EH (cell line): ENCODE measurements at regions not wholly inside any gene's neighbourhood (a gene's known extent, or its start where the extent isn't known, plus 50 kb on each side); places are given as distances from the start of the nearest gene placed in this dataset.
A peak's percentile ranks its signal among the peaks of the same experiment; 100 is the strongest.

ENCODE experiments used
- DNase-seq: peaks from one replicate; pipeline ENCODE4 v3.0.0-alpha.2; 2015; ENCODE audit warnings: low read depth

GRCh38 chr21:28827422-28827821 lies 165.3 kb downstream of the LTN1 start:
- no peak for DNase-seq

GRCh38 chr21:28826569-28826968 lies 166.1 kb downstream of the LTN1 start:
- no peak for DNase-seq

GRCh38 chr21:28826021-28826420 lies 166.7 kb downstream of the LTN1 start:
- DNase-seq = no peak

- DNase-seq = no peak
Observed at GRCh38 chr21:28823429-28823828, 169.2 kb downstream of the LTN1 start.

GRCh38 chr21:28822486-28823335 lies 170.0 kb downstream of the LTN1 start:
- DNase-seq = peak; percentile 92

GRCh38 chr21:28822123-28822399 lies 170.6 kb downstream of the LTN1 start:
- DNase-seq = peak; percentile 36

- peak; percentile 89 for DNase-seq
Observed at GRCh38 chr21:28821276-28822122, 171.2 kb downstream of the LTN1 start.

- DNase-seq = peak; percentile 88
Observed at GRCh38 chr21:28818663-28819278, 173.9 kb downstream of the LTN1 start.

GRCh38 chr21:28817871-28818270 lies 174.8 kb downstream of the LTN1 start:
- no peak for DNase-seq

- peak; percentile 55 for DNase-seq
Observed at GRCh38 chr21:28811860-28812259, 180.8 kb downstream of the LTN1 start.

- DNase-seq = no peak
Observed at GRCh38 chr21:28810826-28811524, 181.7 kb downstream of the LTN1 start.

GRCh38 chr21:28805885-28806284 lies 186.8 kb downstream of the LTN1 start:
- DNase-seq = peak; percentile 94

GRCh38 chr21:28804089-28804670 lies 188.5 kb downstream of the LTN1 start:
- DNase-seq = no peak

GRCh38 chr21:28801906-28802305 lies 190.8 kb downstream of the LTN1 start:
- peak; percentile 44 for DNase-seq

- no peak for DNase-seq
Observed at GRCh38 chr21:28799926-28800325, 192.8 kb downstream of the LTN1 start.

- peak; percentile 85 for DNase-seq
Observed at GRCh38 chr21:28798798-28799197, 193.9 kb downstream of the LTN1 start.

- no peak for DNase-seq
Observed at GRCh38 chr21:28795251-28795650, 197.4 kb downstream of the LTN1 start.

- peak; percentile 43 for DNase-seq
Observed at GRCh38 chr21:28794371-28794851, 198.3 kb downstream of the LTN1 start.

- peak; percentile 73 for DNase-seq
Observed at GRCh38 chr21:28793043-28793442, 199.6 kb downstream of the LTN1 start.

- DNase-seq = no peak
Observed at GRCh38 chr21:28791595-28792282, 200.9 kb downstream of the LTN1 start.

- no peak for DNase-seq
Observed at GRCh38 chr21:28790335-28790734, 202.3 kb downstream of the LTN1 start.
